Limb (tissue), 2 donors: ENCODE measurements at regions not wholly inside any gene's neighbourhood (a gene's known extent, or its start where the extent isn't known, plus 50 kb on each side); places are given as distances from the start of the nearest gene placed in this dataset.
"Not testable (repeated sequence)": the region's sequence is repeated elsewhere in the genome, so short reads cannot be mapped to it uniquely, and the experiment has no call there.

Source experiments
- DNase-seq, 2 donors: peaks; one replicate each; pipeline ENCODE4 v3.0.0-alpha.2; 2016; ENCODE audit errors: extremely low spot score in 2 of 2

DNA sequence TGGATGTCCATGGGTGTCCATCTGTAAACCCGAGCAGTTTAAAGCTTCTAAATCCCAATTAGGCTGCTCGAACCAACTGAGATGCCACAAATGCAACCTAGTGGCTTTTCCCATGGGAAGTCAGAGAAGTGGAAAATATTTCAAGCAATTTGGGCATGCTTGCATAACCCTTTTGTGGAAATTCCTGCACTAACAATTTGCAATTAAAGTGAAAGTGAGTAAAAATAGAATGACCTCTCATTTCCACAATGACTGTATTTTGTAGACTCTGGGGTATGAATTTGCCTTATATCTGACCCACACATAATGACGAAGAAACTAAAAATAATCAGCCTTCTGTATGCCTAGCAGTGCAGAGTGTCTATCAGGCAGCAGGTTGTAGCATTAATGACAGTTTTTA, 91.8 kb upstream of the TSC22D1 start:
- no peak for DNase-seq

- not testable (repeated sequence) for DNase-seq
Measured at GRCh38 chr13:44666538-44666937, 90.4 kb upstream of the TSC22D1 start.

GRCh38 chr13:44664308-44664707, 88.2 kb upstream of the TSC22D1 start:
- no peak for DNase-seq

GRCh38 chr13:44662515-44662914, 86.4 kb upstream of the TSC22D1 start:
- DNase-seq = no peak

DNA sequence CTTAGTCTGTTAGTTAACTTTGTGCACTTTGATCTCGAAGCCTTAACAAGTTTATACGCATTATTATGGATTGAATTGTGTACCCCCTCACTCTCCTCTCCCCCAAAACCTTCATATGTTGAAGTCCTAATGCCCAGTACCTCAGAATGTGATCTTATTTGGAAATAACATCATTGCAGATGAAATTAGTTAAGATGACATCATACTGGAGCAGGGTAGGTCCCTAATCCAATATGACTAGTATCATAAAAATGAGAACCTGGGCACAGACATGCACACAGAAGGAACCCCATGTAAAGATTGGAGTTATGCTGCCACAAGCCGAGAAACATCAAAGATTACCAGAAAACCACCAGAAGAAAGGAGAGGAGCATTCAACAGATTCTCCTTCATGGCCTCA, 85.8 kb upstream of the TSC22D1 start:
- DNase-seq = no peak

- no peak for DNase-seq
Measured at GRCh38 chr13:44660050-44660449, 83.9 kb upstream of the TSC22D1 start.

- no peak for DNase-seq
Measured at GRCh38 chr13:44652962-44653660, 77.0 kb upstream of the TSC22D1 start.

GRCh38 chr13:44652168-44652567, 76.0 kb upstream of the TSC22D1 start:
- DNase-seq = no peak

- no peak for DNase-seq
Measured at GRCh38 chr13:44651724-44652123, 75.6 kb upstream of the TSC22D1 start.

GRCh38 chr13:44651209-44651608, 75.1 kb upstream of the TSC22D1 start:
- no peak for DNase-seq

DNA sequence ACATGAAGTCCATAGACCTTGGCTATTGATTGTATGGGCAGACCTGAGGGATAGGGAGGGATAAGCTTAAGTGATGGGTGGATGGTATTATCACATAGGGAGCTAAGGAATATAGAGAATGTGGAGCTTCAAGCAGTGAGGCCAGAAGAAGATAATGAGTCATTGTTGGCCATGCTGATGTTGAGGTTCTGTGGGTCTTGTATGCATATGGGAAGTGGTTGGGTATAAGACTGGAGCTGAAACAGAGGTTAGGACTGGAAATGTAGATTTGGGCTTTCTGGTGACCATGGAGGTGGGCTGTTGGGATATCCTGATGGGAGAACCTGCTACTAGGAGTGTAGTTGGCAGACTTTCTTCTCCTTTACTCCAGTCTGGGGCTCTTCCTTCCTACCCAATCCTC, 73.7 kb upstream of the TSC22D1 start:
- DNase-seq = no peak

- no peak for DNase-seq
Measured at GRCh38 chr13:44649104-44649428, 72.9 kb upstream of the TSC22D1 start.

GRCh38 chr13:44648392-44649103, 72.4 kb upstream of the TSC22D1 start:
- DNase-seq = no peak

DNA sequence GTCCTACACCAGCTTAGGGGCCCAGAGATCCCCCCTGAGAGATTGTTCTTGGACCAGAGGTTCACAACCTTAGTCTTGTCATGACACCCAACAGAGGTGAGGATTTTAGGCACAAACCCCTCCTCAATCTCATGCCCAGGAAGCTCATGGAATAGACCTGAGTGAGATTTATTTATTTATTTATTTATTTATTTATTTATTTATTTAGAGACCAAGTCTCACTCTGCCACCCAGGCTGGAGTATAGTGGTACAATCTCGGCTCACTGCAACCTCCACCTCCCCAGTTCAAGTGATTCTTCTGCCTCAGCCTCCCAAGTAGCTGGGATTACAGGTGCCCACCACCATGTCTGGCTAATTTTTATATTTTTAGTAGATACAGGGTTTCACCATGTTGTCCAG, 71.4 kb upstream of the TSC22D1 start:
- not testable (repeated sequence) for DNase-seq

DNA sequence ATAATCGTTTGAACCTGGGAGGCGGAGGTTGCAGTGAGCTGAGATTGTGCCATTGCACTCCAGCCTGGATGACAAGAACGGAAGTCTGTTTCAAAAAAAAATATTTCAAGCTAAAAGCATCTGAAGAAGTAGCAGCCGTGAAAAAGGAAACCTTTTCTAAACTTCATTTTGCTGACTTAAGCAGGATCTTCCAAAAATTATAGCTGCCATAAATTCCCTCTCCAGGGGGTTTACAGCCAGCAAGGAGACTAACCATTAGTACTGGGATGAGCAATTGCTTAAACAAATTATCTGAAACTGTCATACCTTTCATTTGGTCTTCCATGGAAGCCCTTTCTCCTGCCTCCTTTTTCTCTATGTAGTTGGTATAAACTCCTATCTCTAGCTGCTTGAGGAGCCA, 69.9 kb upstream of the TSC22D1 start:
- DNase-seq = no peak

GRCh38 chr13:44643256-44643655, 67.1 kb upstream of the TSC22D1 start:
- DNase-seq = no peak

- DNase-seq = no peak
Measured at GRCh38 chr13:44637581-44637980, 61.5 kb upstream of the TSC22D1 start.

DNA sequence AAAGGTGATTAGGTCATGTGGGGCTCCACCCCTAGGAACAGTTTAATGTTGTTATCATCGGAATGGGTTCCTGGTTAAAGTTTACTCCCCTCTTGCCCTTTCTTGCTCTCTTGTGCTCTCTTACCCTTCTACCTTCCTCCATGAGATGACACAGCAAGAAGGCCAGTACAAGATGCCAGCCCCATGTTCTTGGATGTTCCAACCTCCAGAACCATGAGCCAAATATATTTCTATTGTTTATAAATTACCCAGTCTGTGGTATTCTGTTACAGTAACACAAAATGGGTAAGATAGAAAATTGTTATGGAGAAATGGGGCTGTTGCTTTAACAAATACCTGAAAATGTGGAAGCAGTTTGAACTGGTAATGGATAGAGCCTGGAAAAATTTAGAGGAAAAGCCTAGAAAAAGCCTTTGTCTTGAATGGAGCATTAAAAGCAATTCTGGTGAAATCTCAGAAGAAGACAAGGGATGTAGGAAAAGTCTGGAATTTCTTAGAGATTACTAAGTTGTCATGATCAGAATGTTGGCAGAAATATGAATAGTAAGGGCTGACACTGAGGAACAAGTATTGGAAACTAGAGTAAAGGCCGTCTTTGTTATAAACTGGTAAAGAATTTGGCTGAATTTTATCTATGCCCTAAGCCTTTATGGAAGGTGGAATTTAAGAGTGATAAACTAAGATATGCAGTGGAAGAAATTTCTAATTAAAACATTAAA, 53.5 kb upstream of the TSC22D1 start:
- DNase-seq = no peak

DNA sequence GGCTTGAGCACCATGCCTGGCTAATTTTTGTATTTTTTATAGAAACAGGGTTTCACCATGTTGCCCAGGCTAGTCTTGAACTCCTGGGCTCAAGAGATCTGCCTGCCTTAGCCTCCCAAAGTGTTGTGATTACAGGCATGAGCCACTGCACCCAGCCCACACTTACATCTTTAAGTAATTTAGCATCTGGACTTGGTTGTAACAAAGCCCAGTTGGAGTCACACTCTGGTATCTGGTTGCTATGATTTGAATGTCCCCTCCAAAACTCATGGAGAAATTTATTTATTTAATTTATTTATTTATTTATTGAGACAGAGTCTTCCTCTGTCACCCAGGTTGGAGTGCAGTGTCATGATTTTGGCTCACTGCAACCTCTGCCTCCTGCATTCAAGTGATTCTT, 52.7 kb upstream of the TSC22D1 start:
- not testable (repeated sequence) for DNase-seq

GRCh38 chr13:44627441-44627840, 51.3 kb upstream of the TSC22D1 start:
- no peak for DNase-seq

DNA sequence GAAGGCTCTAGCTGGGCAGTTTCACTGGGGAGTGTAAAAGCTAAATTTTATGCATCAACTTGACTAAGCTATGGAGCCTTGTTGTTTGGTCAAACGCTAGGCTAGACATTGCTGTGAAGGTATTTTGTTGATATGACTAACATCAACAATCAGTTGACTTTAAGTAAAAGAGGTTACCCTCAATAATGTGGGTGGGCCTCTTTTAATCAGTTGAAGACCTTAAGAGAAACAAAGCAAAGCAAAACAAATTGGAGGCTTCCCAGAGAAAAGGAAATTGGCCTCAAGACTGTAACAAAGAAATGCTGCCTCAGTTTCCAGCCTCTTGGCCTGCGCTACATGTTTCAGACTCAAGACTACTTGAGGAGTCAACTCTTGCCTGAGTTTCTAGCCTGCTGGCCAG, 50.0 kb upstream of the TSC22D1 start:
- DNase-seq = no peak
